Endothelial cell of umbilical vein (primary cell): ENCODE measurements at regions not wholly inside any gene's neighbourhood (a gene's known extent, or its start where the extent isn't known, plus 50 kb on each side); places are given as distances from the start of the nearest gene placed in this dataset.

Experiments
- BruUV-seq: library from RNA; stranded (reverse); fragments of 400-500 nt; replicated peaks from 2 replicates; lab custom pipeline; 2021; lab: Mats Ljungman, UMichigan
- CTCF ChIA-PET: fragments of 300-600, 350-600 bp; sonication (Branson Sonifier 250); formaldehyde crosslinking; loops from one replicate; lab custom pipeline; 2021; ENCODE audit warnings: antibody characterized with exemption, inconsistent platforms; lab: Charles Lee
- POLR2A ChIA-PET: fragments of 300-600, 350-600 bp; sonication (Branson Sonifier 250); formaldehyde crosslinking; loops from one replicate; lab custom pipeline; 2021; ENCODE audit warnings: antibody characterized with exemption, inconsistent platforms; lab: Charles Lee
- DNase-seq: peaks from one replicate; pipeline ENCODE4 v3.0.0-alpha.2; 2011; ENCODE audit warnings: low read depth, low spot score
- FAIRE-seq: peaks from 2 replicates; lab custom pipeline; 2011; peaks lifted over from hg19 to GRCh38; lab: Jason Lieb, UNC
- H2AFZ ChIP-seq: 2 replicates; pipeline ENCODE4 v1.6.0; 2012; ENCODE audit warnings: low read depth, low read length, control low read depth, inconsistent platforms
- H3K27ac ChIP-seq: 2 replicates; pipeline ENCODE4 v1.5.1; 2011; ENCODE audit warnings: low read depth, mild to moderate bottlenecking, control low read depth, low read length, moderate library complexity; ENCODE audit not compliant: insufficient read depth
- H3K27me3 ChIP-seq, 2 experiments: 2 replicates each; pipeline versions ENCODE4 v1.6.0 to v1.6.1; 2011; ENCODE audit warnings: low read length in 2 of 2, mixed read lengths in 1 of 2; ENCODE audit not compliant: control insufficient read depth in 2 of 2, insufficient read depth in 2 of 2
- H3K36me3 ChIP-seq, 2 experiments: 2 replicates in 1 of 2; 3 replicates in 1 of 2; pipeline ENCODE4 v1.5.1; 2011; ENCODE audit warnings: low read length in 2 of 2, mild to moderate bottlenecking in 1 of 2, moderate library complexity in 1 of 2; ENCODE audit not compliant: control insufficient read depth in 2 of 2, insufficient read depth in 2 of 2; ENCODE audit errors: extremely low read depth in 1 of 2
- H3K4me1 ChIP-seq: 3 replicates; pipeline ENCODE4 v1.5.1; 2011; ENCODE audit warnings: mild to moderate bottlenecking, low read length; ENCODE audit not compliant: control insufficient read depth, insufficient read depth; ENCODE audit errors: extremely low read depth
- H3K4me2 ChIP-seq: 2 replicates; pipeline ENCODE4 v1.6.1; 2011; ENCODE audit warnings: low read length, control low read depth, mixed read lengths; ENCODE audit not compliant: insufficient read depth
- H3K4me3 ChIP-seq, 3 experiments: fragments of 200-600 bp in 1 of 3; sonication (generic), shearing (Covaris generic) in 1 of 3; replicated peaks in 1 of 3; 2 replicates each; pipeline ENCODE4 v1.5.1; 2011 to 2016; ENCODE audit warnings: control low read depth in 3 of 3, low read length in 3 of 3, mild to moderate bottlenecking in 2 of 3, inconsistent platforms in 1 of 3, low read depth in 1 of 3, moderate library complexity in 1 of 3; ENCODE audit not compliant: insufficient read depth in 1 of 3
- H3K79me2 ChIP-seq: 2 replicates; pipeline ENCODE4 v1.6.0; 2012; ENCODE audit warnings: low read length, inconsistent platforms; ENCODE audit not compliant: control insufficient read depth, insufficient read depth
- H3K9ac ChIP-seq: replicated peaks from 2 replicates; pipeline ENCODE3; 2011; ENCODE audit warnings: low read length, control low read depth; ENCODE audit not compliant: insufficient read depth; ENCODE audit errors: extremely low read depth
- H3K9me1 ChIP-seq: replicated peaks from 3 replicates; pipeline ENCODE4 v1.6.0; 2011; ENCODE audit warnings: mild to moderate bottlenecking, low read length; ENCODE audit not compliant: control insufficient read depth, insufficient read depth; ENCODE audit errors: extremely low read depth
- H3K9me3 ChIP-seq: replicated peaks from 2 replicates; pipeline ENCODE4 v1.5.1; 2012; ENCODE audit warnings: low read length, inconsistent platforms; ENCODE audit not compliant: control insufficient read depth, insufficient read depth
- H4K20me1 ChIP-seq: replicated peaks from 2 replicates; pipeline ENCODE3; 2011; ENCODE audit warnings: mild to moderate bottlenecking, low read length; ENCODE audit not compliant: control insufficient read depth, insufficient read depth; ENCODE audit errors: extremely low read depth
- CTCF ChIP-seq, 2 donors: IDR thresholded peaks; 1 replicate in 1 of 2; 2 replicates in 1 of 2; pipeline ENCODE4 v1.5.1; 2011; ENCODE audit warnings: low read length in 2 of 2, mild to moderate bottlenecking in 2 of 2, moderate library complexity in 2 of 2, control low read depth in 1 of 2, inconsistent platforms in 1 of 2, low read depth in 1 of 2; ENCODE audit not compliant: insufficient read depth in 1 of 2; ENCODE audit errors: extremely low read depth in 1 of 2
- EZH2 ChIP-seq: IDR thresholded peaks from 2 replicates; pipeline ENCODE4 v1.6.1; 2012; ENCODE audit warnings: borderline replicate concordance, low read depth, mild to moderate bottlenecking, moderate library complexity, low read length, inconsistent platforms; ENCODE audit not compliant: severe bottlenecking
- FOS ChIP-seq: IDR thresholded peaks from 2 replicates; pipeline ENCODE4 v1.6.1; 2011; ENCODE audit warnings: mild to moderate bottlenecking, low read length, moderate library complexity, borderline replicate concordance; ENCODE audit not compliant: insufficient read depth
- GATA2 ChIP-seq: IDR thresholded peaks from 2 replicates; pipeline ENCODE4 v1.7.0; 2011; ENCODE audit warnings: low read depth, mild to moderate bottlenecking, moderate library complexity, mixed read lengths, low read length; ENCODE audit not compliant: insufficient read length, insufficient read depth
- JUN ChIP-seq: IDR thresholded peaks from 2 replicates; pipeline ENCODE4 v1.6.1; 2011; ENCODE audit warnings: borderline replicate concordance, low read depth; ENCODE audit not compliant: insufficient read length, insufficient read depth
- MYC ChIP-seq: IDR thresholded peaks from one replicate; pipeline ENCODE4 v1.6.1; 2011; ENCODE audit warnings: mild to moderate bottlenecking, low read depth, low read length
- POLR2A ChIP-seq: IDR thresholded peaks from 2 replicates; pipeline ENCODE4 v1.6.1; 2012; ENCODE audit warnings: low read depth, mild to moderate bottlenecking, control low read depth, low read length
- POLR2AphosphoS5 ChIP-seq: IDR thresholded peaks from 2 replicates; pipeline ENCODE4 v1.6.1; 2012; ENCODE audit warnings: low read depth, mild to moderate bottlenecking, control low read depth, low read length, moderate library complexity; ENCODE audit not compliant: insufficient read depth
- dilution Hi-C: fragments of 300-500 bp; cut with MboI; formaldehyde crosslinking; loops from one replicate; pipeline ENCODE4 v1.15.0; 2019; ENCODE audit warnings: low sequenced_read_pairs; ENCODE audit not compliant: extremely low pct_ligation_motif_present
- intact Hi-C: fragments of 100-400 bp; cut with micrococcal nuclease; formaldehyde crosslinking; loops from one replicate; pipeline ENCODE4 v1.10.0; 2022
- TF ChIP-seq, protein P1 (sequence below): IDR thresholded peaks from 2 replicates; pipeline ENCODE4 v1.6.1; 2011; ENCODE audit not compliant: insufficient read depth, insufficient read length

DNA sequence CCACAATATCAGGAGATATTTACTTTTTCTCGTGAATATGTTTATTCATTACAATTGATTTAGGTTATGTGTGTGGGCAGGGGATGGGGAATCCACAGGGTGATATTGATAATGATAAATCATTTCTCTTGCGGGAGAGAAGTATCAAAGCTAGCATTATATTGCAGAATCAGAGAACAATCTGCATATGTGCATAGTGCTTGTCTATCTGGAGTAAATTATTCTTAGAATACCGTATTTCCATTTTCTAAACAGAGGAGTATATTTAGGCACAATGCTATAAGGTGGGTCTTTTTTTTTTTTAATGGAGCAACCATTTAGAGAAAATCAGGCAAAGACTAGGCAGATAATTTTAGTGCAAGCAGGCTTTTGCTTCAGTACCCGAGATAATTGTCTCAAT lies 166.0 kb upstream of the ARX start:
- H3K4me1 ChIP-seq, result no peaks in the 10 kb centered on the region
- H3K9me1 ChIP-seq, result no peaks in the 10 kb centered on the region
- ChIA-PET CTCF (no interaction called here), POLR2A (no interaction called here)
- intact Hi-C loops (no loop called here), dilution Hi-C loops (no loop called here)
- no peak for FAIRE-seq
- no peak overlapping the region for H3K4me2 ChIP-seq
- no peak for DNase-seq
- no peaks in the 10 kb centered on the region for H3K9me3 ChIP-seq
- no peak overlapping the region for H3K9ac ChIP-seq
- no TSS peak for BruUV-seq
- no peak overlapping the region for H3K4me3 ChIP-seq
- H3K79me2 ChIP-seq, result no peaks in the 10 kb centered on the region
- no peak overlapping the region for H2AFZ ChIP-seq
- H3K27ac ChIP-seq, result no peak overlapping the region
- H3K27me3 ChIP-seq, result no peaks in the 10 kb centered on the region
- no peak for TF ChIP-seq POLR2A
- no peak for TF ChIP-seq FOS
- TF ChIP-seq, protein P1, sequence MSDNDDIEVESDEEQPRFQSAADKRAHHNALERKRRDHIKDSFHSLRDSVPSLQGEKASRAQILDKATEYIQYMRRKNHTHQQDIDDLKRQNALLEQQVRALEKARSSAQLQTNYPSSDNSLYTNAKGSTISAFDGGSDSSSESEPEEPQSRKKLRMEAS, result no peak
- TF ChIP-seq GATA2, result no peak
- TF ChIP-seq EZH2, result no peak
- TF ChIP-seq MYC, result no peak
- TF ChIP-seq POLR2AphosphoS5, result no peak
- no peak for TF ChIP-seq CTCF (IDR thresholded peaks at IDR 0.05; ENCODE audit: extremely low read depth in 1 of 2, insufficient read depth in 1 of 2, low read depth in 1 of 2, low read length in 2 of 2)
- no peak for TF ChIP-seq JUN
- no peaks in the 10 kb centered on the region for H3K36me3 ChIP-seq
- H4K20me1 ChIP-seq, result no peaks in the 10 kb centered on the region
